Neural progenitor cell (in vitro differentiated cells): ENCODE measurements at regions not wholly inside any gene's neighbourhood (a gene's known extent, or its start where the extent isn't known, plus 50 kb on each side); places are given as distances from the start of the nearest gene placed in this dataset.

Experiments
- DNase-seq: peaks from one replicate; pipeline ENCODE4 v3.0.0-alpha.2; 2016; ENCODE audit warnings: low spot score
- H2AFZ ChIP-seq: fragments of 200-600 bp; sonication (generic); replicated peaks from 2 replicates; pipeline ENCODE4 v1.6.1; 2016; ENCODE audit warnings: antibody characterized with exemption
- H3F3A ChIP-seq: fragments of 200-600 bp; sonication (generic); 2 replicates; pipeline ENCODE4 v1.6.1; 2016; ENCODE audit warnings: antibody characterized with exemption, low read depth
- H3K27ac ChIP-seq: fragments of 200-600 bp; sonication (generic); 2 replicates; pipeline ENCODE4 v1.5.1; 2016; ENCODE audit warnings: mild to moderate bottlenecking
- H3K27me3 ChIP-seq: fragments of 200-600 bp; sonication (generic); 2 replicates; pipeline ENCODE4 v1.6.1; 2016; ENCODE audit warnings: mild to moderate bottlenecking, moderate library complexity
- H3K36me3 ChIP-seq: fragments of 200-600 bp; sonication (generic); 2 replicates; pipeline ENCODE4 v1.5.1; 2016
- H3K4me1 ChIP-seq: fragments of 200-600 bp; sonication (generic); 2 replicates; pipeline ENCODE4 v1.6.1; 2016; ENCODE audit warnings: mixed run types
- H3K4me2 ChIP-seq: fragments of 200-600 bp; sonication (generic); 2 replicates; pipeline ENCODE4 v1.6.1; 2016
- H3K4me3 ChIP-seq: fragments of 200-600 bp; sonication (generic); 2 replicates; pipeline ENCODE4 v1.5.1; 2016
- H3K79me2 ChIP-seq: fragments of 200-600 bp; sonication (generic); 2 replicates; pipeline ENCODE4 v1.6.1; 2016; ENCODE audit warnings: low read depth
- H3K9ac ChIP-seq: fragments of 200-600 bp; sonication (generic); 2 replicates; pipeline ENCODE4 v1.6.1; 2016
- H3K9me3 ChIP-seq: fragments of 200-600 bp; sonication (generic); 2 replicates; pipeline ENCODE4 v1.5.1; 2016; ENCODE audit warnings: low read depth
- H4K20me1 ChIP-seq: fragments of 200-600 bp; sonication (generic); 2 replicates; pipeline ENCODE4 v1.6.1; 2016; ENCODE audit warnings: low read depth
- H3K27ac Mint-ChIP-seq: 3 replicates; pipeline ENCODE4 v1.8.0; 2021; ENCODE audit warnings: mixed read lengths
- H3K27me3 Mint-ChIP-seq: 2 replicates; pipeline ENCODE4 v1.8.0; 2022; ENCODE audit warnings: low read depth, mild to moderate bottlenecking, inconsistent platforms, moderate library complexity, mixed read lengths; ENCODE audit not compliant: insufficient read depth
- H3K36me3 Mint-ChIP-seq: 3 replicates; pipeline ENCODE4 v1.8.0; 2021; ENCODE audit warnings: mixed read lengths
- H3K4me1 Mint-ChIP-seq: 3 replicates; pipeline ENCODE4 v1.8.0; 2021; ENCODE audit warnings: mixed read lengths
- H3K4me3 Mint-ChIP-seq: 3 replicates; pipeline ENCODE4 v1.8.0; 2021; ENCODE audit warnings: mild to moderate bottlenecking, moderate library complexity, mixed read lengths
- H3K9me3 Mint-ChIP-seq: 3 replicates; pipeline ENCODE4 v1.8.0; 2020; ENCODE audit warnings: mixed read lengths
- EZH2 ChIP-seq: fragments of 200-600 bp; sonication (generic); IDR thresholded peaks from 2 replicates; pipeline ENCODE4 v1.6.1; 2017; ENCODE audit warnings: antibody characterized with exemption, mild to moderate bottlenecking, moderate library complexity
- EZH2phosphoT487 ChIP-seq: fragments of 200-600 bp; sonication (generic); IDR thresholded peaks from 2 replicates; pipeline ENCODE4 v1.6.1; 2017; ENCODE audit warnings: antibody characterized with exemption
- TF ChIP-seq, protein P1 (sequence below): fragments of 200-600 bp; sonication (generic); IDR thresholded peaks from 2 replicates; pipeline ENCODE4 v1.5.1; 2017; ENCODE audit warnings: antibody characterized with exemption, mild to moderate bottlenecking

DNA sequence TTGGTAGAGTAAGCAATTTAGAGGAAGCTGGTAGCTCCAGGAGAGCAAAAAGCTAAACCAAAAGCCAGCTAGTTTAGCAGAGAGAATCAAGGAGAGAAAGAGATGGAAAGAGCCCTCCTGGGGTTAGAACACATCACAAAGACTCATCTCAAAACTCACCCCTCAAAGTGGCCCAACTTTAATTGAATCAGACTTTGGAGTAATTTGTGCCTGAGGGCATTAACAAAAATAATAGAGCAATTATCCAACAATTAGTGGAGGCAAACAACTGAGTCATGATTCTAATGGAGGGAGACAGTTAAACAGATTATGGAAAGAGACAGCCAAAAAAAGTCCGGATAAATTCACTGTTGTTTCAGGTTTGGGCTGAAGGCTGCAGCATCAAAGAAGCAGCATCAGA is 417.4 kb downstream of the KCNJ3 start:
- Histone ChIP-seq H3K36me3 (no peaks in the 10 kb centered on the region), H3K4me2 (peak overlapping the region; percentile 50), H3K79me2 (no peaks in the 10 kb centered on the region), H3K27ac (peak overlapping the region; percentile 57), H3K4me3 (no peak overlapping the region), H3K9me3 (no peaks in the 10 kb centered on the region), H4K20me1 (no peaks in the 10 kb centered on the region), H3K27me3 (no peaks in the 10 kb centered on the region), H2AFZ (peak overlapping the region; percentile 55), H3K4me1 (peaks cover 17% of the 10 kb centered on the region), H3F3A (peaks cover 10% of the 10 kb centered on the region), H3K9ac (no peak overlapping the region)
- Mint-ChIP-seq H3K27ac (no peak overlapping the region), H3K4me3 (no peak overlapping the region), H3K36me3 (no peaks in the 10 kb centered on the region), H3K9me3 (no peaks in the 10 kb centered on the region), H3K4me1 (no peaks in the 10 kb centered on the region), H3K27me3 (no peaks in the 10 kb centered on the region)
- TF ChIP-seq, protein P1, sequence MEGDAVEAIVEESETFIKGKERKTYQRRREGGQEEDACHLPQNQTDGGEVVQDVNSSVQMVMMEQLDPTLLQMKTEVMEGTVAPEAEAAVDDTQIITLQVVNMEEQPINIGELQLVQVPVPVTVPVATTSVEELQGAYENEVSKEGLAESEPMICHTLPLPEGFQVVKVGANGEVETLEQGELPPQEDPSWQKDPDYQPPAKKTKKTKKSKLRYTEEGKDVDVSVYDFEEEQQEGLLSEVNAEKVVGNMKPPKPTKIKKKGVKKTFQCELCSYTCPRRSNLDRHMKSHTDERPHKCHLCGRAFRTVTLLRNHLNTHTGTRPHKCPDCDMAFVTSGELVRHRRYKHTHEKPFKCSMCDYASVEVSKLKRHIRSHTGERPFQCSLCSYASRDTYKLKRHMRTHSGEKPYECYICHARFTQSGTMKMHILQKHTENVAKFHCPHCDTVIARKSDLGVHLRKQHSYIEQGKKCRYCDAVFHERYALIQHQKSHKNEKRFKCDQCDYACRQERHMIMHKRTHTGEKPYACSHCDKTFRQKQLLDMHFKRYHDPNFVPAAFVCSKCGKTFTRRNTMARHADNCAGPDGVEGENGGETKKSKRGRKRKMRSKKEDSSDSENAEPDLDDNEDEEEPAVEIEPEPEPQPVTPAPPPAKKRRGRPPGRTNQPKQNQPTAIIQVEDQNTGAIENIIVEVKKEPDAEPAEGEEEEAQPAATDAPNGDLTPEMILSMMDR = no peak
- peak; percentile 32 for TF ChIP-seq EZH2phosphoT487
- peak; percentile 20 for DNase-seq

GRCh38 chr2:155111070-155111469 is 412.6 kb downstream of the KCNJ3 start:
- no peak overlapping the region for H3K9ac ChIP-seq
- H3K36me3 Mint-ChIP-seq = no peaks in the 10 kb centered on the region
- no peaks in the 10 kb centered on the region for H3K4me1 Mint-ChIP-seq
- no peaks in the 10 kb centered on the region for H3K27me3 ChIP-seq
- no peaks in the 10 kb centered on the region for H3K36me3 ChIP-seq
- H3K27me3 Mint-ChIP-seq = no peaks in the 10 kb centered on the region
- H4K20me1 ChIP-seq = no peaks in the 10 kb centered on the region
- DNase-seq = no peak
- peaks cover 7% of the 10 kb centered on the region for H3F3A ChIP-seq
- H3K4me3 ChIP-seq = no peak overlapping the region
- no peak for TF ChIP-seq EZH2phosphoT487
- TF ChIP-seq, protein P1 = no peak
- TF ChIP-seq EZH2 = no peak
- H3K79me2 ChIP-seq = no peaks in the 10 kb centered on the region
- no peak overlapping the region for H3K4me3 Mint-ChIP-seq
- H3K9me3 ChIP-seq = no peaks in the 10 kb centered on the region
- no peak overlapping the region for H3K27ac ChIP-seq
- H2AFZ ChIP-seq = no peak overlapping the region
- no peak overlapping the region for H3K4me2 ChIP-seq
- H3K4me1 ChIP-seq = peaks cover 12% of the 10 kb centered on the region
- H3K27ac Mint-ChIP-seq = no peak overlapping the region
- H3K9me3 Mint-ChIP-seq = no peaks in the 10 kb centered on the region

DNA sequence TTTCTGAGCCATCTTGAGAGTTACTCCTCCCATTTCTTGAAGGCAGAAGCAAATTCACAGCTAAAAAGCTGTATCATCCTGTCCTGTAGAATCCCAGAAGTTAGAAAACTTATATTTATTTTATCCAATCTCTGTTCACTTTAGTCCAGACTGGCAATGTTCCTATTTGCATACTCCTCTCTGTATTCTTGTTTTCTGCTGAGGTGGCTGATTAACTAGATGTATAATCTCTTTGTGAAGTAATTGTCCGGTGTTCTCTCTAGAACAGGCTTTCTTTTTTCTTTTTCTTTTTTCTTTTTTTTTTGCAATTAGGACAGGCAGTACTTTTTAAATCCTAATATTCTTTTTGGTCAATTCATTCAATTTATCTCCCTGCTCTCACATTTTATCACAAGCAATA is 411.0 kb downstream of the KCNJ3 start:
- H3K4me2 ChIP-seq = no peak overlapping the region
- H3K4me1 ChIP-seq = no peaks in the 10 kb centered on the region
- H3K79me2 ChIP-seq = no peaks in the 10 kb centered on the region
- Mint-ChIP-seq H3K36me3 (no peaks in the 10 kb centered on the region), H3K9me3 (no peaks in the 10 kb centered on the region), H3K4me1 (no peaks in the 10 kb centered on the region), H3K27ac (no peak overlapping the region), H3K4me3 (no peak overlapping the region), H3K27me3 (no peaks in the 10 kb centered on the region)
- no peak overlapping the region for H2AFZ ChIP-seq
- H3K36me3 ChIP-seq = no peaks in the 10 kb centered on the region
- no peak overlapping the region for H3K4me3 ChIP-seq
- no peaks in the 10 kb centered on the region for H4K20me1 ChIP-seq
- DNase-seq = no peak
- H3K27me3 ChIP-seq = no peaks in the 10 kb centered on the region
- no peaks in the 10 kb centered on the region for H3F3A ChIP-seq
- no peak overlapping the region for H3K27ac ChIP-seq
- H3K9me3 ChIP-seq = no peaks in the 10 kb centered on the region
- H3K9ac ChIP-seq = no peak overlapping the region
- TF ChIP-seq, protein P1 = no peak
- TF ChIP-seq EZH2 (no peak), EZH2phosphoT487 (no peak)

GRCh38 chr2:155100261-155100660 is 401.8 kb downstream of the KCNJ3 start:
- H2AFZ ChIP-seq = no peak overlapping the region
- Mint-ChIP-seq H3K27ac (no peak overlapping the region), H3K36me3 (peaks cover 2% of the 10 kb centered on the region), H3K4me1 (peaks cover 3% of the 10 kb centered on the region), H3K9me3 (peaks cover 23% of the 10 kb centered on the region), H3K4me3 (no peak overlapping the region), H3K27me3 (peaks cover 2% of the 10 kb centered on the region)
- H3K79me2 ChIP-seq = no peaks in the 10 kb centered on the region
- H3K36me3 ChIP-seq = no peaks in the 10 kb centered on the region
- no peak for DNase-seq
- no peak overlapping the region for H3K9ac ChIP-seq
- H3K4me3 ChIP-seq = no peak overlapping the region
- no peaks in the 10 kb centered on the region for H3K4me1 ChIP-seq
- no peaks in the 10 kb centered on the region for H3F3A ChIP-seq
- no peak for TF ChIP-seq EZH2
- no peaks in the 10 kb centered on the region for H4K20me1 ChIP-seq
- no peak overlapping the region for H3K27ac ChIP-seq
- no peaks in the 10 kb centered on the region for H3K27me3 ChIP-seq
- no peak overlapping the region for H3K4me2 ChIP-seq
- H3K9me3 ChIP-seq = no peaks in the 10 kb centered on the region
